SU-DHL-6 (cell line): ENCODE measurements at regions not wholly inside any gene's neighbourhood (a gene's known extent, or its start where the extent isn't known, plus 50 kb on each side); places are given as distances from the start of the nearest gene placed in this dataset.

Experiments used
- EZH2phosphoT487 ChIP-seq: fragments of 200-600 bp; sonication (generic), shearing (Covaris generic); conservative IDR thresholded peaks from 2 replicates; pipeline ENCODE4 v1.6.1; 2018; ENCODE audit warnings: mild to moderate bottlenecking, antibody characterized with exemption, low read length, moderate library complexity, mixed read lengths
- TF ChIP-seq, protein P1 (sequence below): fragments of 200-600 bp; sonication (generic); IDR thresholded peaks from one replicate; pipeline ENCODE4 v1.5.1; 2017; ENCODE audit warnings: antibody characterized with exemption, mild to moderate bottlenecking, low read length, moderate library complexity; ENCODE audit not compliant: insufficient read depth, poor library complexity, severe bottlenecking

DNA sequence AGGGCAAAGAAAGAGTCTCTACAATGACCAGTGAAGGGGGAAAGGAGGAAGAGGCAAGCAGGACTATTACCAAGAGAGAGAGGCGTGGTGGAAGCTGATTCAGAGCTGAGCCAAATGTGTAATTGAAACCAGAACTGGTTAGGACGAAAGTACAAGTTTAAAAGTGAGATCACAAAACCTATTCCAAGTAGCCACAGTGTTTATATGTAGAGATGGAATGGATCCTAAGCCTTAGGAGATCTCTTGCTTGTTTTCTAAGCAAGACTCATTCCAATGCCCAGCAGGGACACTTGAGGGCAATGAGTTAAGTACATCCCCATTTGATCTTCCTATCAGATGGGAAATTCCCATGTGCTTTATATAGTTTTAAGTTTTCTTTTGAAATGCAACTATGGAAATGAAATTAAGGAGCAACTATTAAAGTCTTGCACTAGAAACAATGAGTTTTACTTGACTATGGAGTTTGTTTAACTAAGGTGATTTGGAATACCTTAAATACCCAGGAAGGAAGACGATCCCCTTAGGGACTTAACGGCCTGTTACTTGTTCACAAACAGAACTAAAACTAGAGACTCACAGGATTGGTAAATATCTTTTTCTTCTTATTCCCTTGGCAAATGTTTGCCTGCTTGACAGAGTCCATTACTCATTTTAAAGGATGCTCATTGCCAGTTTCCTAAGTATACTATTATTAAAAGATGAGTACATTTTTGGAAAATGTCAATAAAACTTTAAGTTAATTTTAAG lies 51.1 kb upstream of the SNX2 start:
- no peak for TF ChIP-seq EZH2phosphoT487
- TF ChIP-seq, protein P1, sequence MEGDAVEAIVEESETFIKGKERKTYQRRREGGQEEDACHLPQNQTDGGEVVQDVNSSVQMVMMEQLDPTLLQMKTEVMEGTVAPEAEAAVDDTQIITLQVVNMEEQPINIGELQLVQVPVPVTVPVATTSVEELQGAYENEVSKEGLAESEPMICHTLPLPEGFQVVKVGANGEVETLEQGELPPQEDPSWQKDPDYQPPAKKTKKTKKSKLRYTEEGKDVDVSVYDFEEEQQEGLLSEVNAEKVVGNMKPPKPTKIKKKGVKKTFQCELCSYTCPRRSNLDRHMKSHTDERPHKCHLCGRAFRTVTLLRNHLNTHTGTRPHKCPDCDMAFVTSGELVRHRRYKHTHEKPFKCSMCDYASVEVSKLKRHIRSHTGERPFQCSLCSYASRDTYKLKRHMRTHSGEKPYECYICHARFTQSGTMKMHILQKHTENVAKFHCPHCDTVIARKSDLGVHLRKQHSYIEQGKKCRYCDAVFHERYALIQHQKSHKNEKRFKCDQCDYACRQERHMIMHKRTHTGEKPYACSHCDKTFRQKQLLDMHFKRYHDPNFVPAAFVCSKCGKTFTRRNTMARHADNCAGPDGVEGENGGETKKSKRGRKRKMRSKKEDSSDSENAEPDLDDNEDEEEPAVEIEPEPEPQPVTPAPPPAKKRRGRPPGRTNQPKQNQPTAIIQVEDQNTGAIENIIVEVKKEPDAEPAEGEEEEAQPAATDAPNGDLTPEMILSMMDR = no peak
